ENCODE measurements at regions not wholly inside any gene's neighbourhood (a gene's known extent, or its start where the extent isn't known, plus 50 kb on each side); places are given as distances from the start of the nearest gene placed in this dataset.
"Not testable (repeated sequence)": the region's sequence is repeated elsewhere in the genome, so short reads cannot be mapped to it uniquely, and the experiment has no call there.

GRCh38 chr11:3538220-3538619 lies 103.6 kb downstream of the ART5 start:
- H3K27me3 ChIP-seq; H3K36me3 ChIP-seq; intact Hi-C loops (cut with DNase I); H3K4me1 ChIP-seq; H3K9me3 ChIP-seq; H3K4me3 ChIP-seq; H3K27ac ChIP-seq; DNase-seq: not testable (repeated sequence)
- 96 to 100% methylated on average over 1 of the region's 1 CpG for WGBS, 2 donors

- WGBS, 2 donors, result 75 to 85% methylated on average over 4 of the region's 4 CpGs
Observed at GRCh38 chr11:3537254-3537653, 104.5 kb downstream of the ART5 start.

GRCh38 chr11:3532958-3533357 lies 108.8 kb downstream of the ART5 start:
- intact Hi-C loops (cut with DNase I); H3K4me1 ChIP-seq: not testable (repeated sequence)

More at GRCh38 chr11:3537254-3537653, 104.5 kb downstream of the ART5 start:
- H3K27ac ChIP-seq; DNase-seq; H3K4me3 ChIP-seq; H3K36me3 ChIP-seq; H3K9me3 ChIP-seq; intact Hi-C loops (cut with DNase I); H3K4me1 ChIP-seq; H3K27me3 ChIP-seq: not testable (repeated sequence)

GRCh38 chr11:3531280-3531679 lies 110.5 kb downstream of the ART5 start:
- 92 to 94% methylated on average over 5 of the region's 5 CpGs for WGBS, 2 donors
- H3K27ac ChIP-seq; H3K27me3 ChIP-seq; DNase-seq; H3K4me1 ChIP-seq; H3K4me3 ChIP-seq; H3K9me3 ChIP-seq; H3K36me3 ChIP-seq; intact Hi-C loops (cut with DNase I): not testable (repeated sequence)

More at GRCh38 chr11:3532958-3533357, 108.8 kb downstream of the ART5 start:
- H3K27ac ChIP-seq, H3K27me3 ChIP-seq, H3K36me3 ChIP-seq, H3K4me3 ChIP-seq, DNase-seq, H3K9me3 ChIP-seq: not testable (repeated sequence)
- 100% methylated on average over 1 of the region's 1 CpG for WGBS, 2 donors

GRCh38 chr11:3523567-3523966 lies 118.2 kb downstream of the ART5 start:
- intact Hi-C loops (cut with DNase I); H3K36me3 ChIP-seq; DNase-seq; H3K9me3 ChIP-seq; H3K27ac ChIP-seq; H3K27me3 ChIP-seq; H3K4me3 ChIP-seq; H3K4me1 ChIP-seq: not testable (repeated sequence)

GRCh38 chr11:3520905-3521304 lies 120.9 kb downstream of the ART5 start:
- H3K27ac ChIP-seq; intact Hi-C loops (cut with DNase I); H3K4me1 ChIP-seq; H3K27me3 ChIP-seq; H3K4me3 ChIP-seq; DNase-seq; H3K9me3 ChIP-seq; H3K36me3 ChIP-seq: not testable (repeated sequence)

- H3K9me3 ChIP-seq; H3K27me3 ChIP-seq; H3K27ac ChIP-seq; H3K36me3 ChIP-seq; intact Hi-C loops (cut with DNase I); DNase-seq; H3K4me1 ChIP-seq; H3K4me3 ChIP-seq: not testable (repeated sequence)
- WGBS, 2 donors, result 79 to 88% methylated on average over 5 of the region's 5 CpGs
Observed at GRCh38 chr11:3519841-3520240, 122.0 kb downstream of the ART5 start.

GRCh38 chr11:3516934-3517567 lies 124.7 kb downstream of the ART5 start:
- H3K9me3 ChIP-seq; H3K36me3 ChIP-seq; H3K4me1 ChIP-seq; H3K4me3 ChIP-seq; H3K27me3 ChIP-seq; intact Hi-C loops (cut with DNase I); H3K27ac ChIP-seq; DNase-seq: not testable (repeated sequence)
- WGBS, 2 donors, result 87 to 93% methylated on average over 4 of the region's 4 CpGs

GRCh38 chr11:3516345-3516933 lies 125.4 kb downstream of the ART5 start:
- 72 to 81% methylated on average over 6 of the region's 6 CpGs for WGBS, 2 donors
- H3K27ac ChIP-seq; H3K36me3 ChIP-seq; DNase-seq; H3K27me3 ChIP-seq; H3K4me1 ChIP-seq; H3K9me3 ChIP-seq; intact Hi-C loops (cut with DNase I); H3K4me3 ChIP-seq: not testable (repeated sequence)

- H3K27me3 ChIP-seq; H3K9me3 ChIP-seq; intact Hi-C loops (cut with DNase I); H3K4me1 ChIP-seq; DNase-seq; H3K4me3 ChIP-seq; H3K36me3 ChIP-seq; H3K27ac ChIP-seq: not testable (repeated sequence)
- 65 to 77% methylated on average over 15 of the region's 15 CpGs for WGBS, 2 donors
Observed at GRCh38 chr11:3514635-3515424, 127.0 kb downstream of the ART5 start.

- H3K27ac ChIP-seq; H3K4me3 ChIP-seq; H3K9me3 ChIP-seq; H3K4me1 ChIP-seq; DNase-seq; H3K36me3 ChIP-seq; H3K27me3 ChIP-seq; intact Hi-C loops (cut with DNase I): not testable (repeated sequence)
- 67 to 80% methylated on average over 10 of the region's 12 CpGs for WGBS, 2 donors
Observed at GRCh38 chr11:3513311-3513710, 128.5 kb downstream of the ART5 start.

GRCh38 chr11:3512751-3513150 lies 129.0 kb downstream of the ART5 start:
- H3K9me3 ChIP-seq; H3K4me3 ChIP-seq; DNase-seq; intact Hi-C loops (cut with DNase I); H3K4me1 ChIP-seq; H3K36me3 ChIP-seq; H3K27me3 ChIP-seq; H3K27ac ChIP-seq: not testable (repeated sequence)
- 8 to 45% methylated on average over 6 of the region's 6 CpGs for WGBS, 2 donors

GRCh38 chr11:3512133-3512703 lies 129.6 kb downstream of the ART5 start:
- not testable (repeated sequence) for DNase-seq

More at GRCh38 chr11:3512133-3512703, 129.6 kb downstream of the ART5 start:
- H3K4me3 ChIP-seq; H3K36me3 ChIP-seq; H3K9me3 ChIP-seq; H3K27ac ChIP-seq; H3K4me1 ChIP-seq; intact Hi-C loops (cut with DNase I); H3K27me3 ChIP-seq: not testable (repeated sequence)
- 5 to 26% methylated on average over 12 of the region's 12 CpGs for WGBS, 2 donors
